SK-N-SH treated with all-trans-retinoic acid at 6 μM for 48 hours (cell line): ENCODE measurements at regions not wholly inside any gene's neighbourhood (a gene's known extent, or its start where the extent isn't known, plus 50 kb on each side); places are given as distances from the start of the nearest gene placed in this dataset.

Experiments
- ATAC-seq: fragments of 200-7000 bp; cut with Tn5 transposase; 3 replicates; pipeline ENCODE4 v1.9.1; 2020; ENCODE audit warnings: mild to moderate bottlenecking, moderate library complexity
- BACH2 ChIP-seq: fragments of 250-450 bp; sonication (Bioruptor Pico); IDR thresholded peaks from 2 replicates; pipeline ENCODE4 v1.9.0; 2021; ENCODE audit warnings: mild to moderate bottlenecking, borderline replicate concordance
- ESRRG ChIP-seq: fragments of 250-450 bp; sonication (Bioruptor Pico); IDR thresholded peaks from 2 replicates; pipeline ENCODE4 v1.6.1; 2021; ENCODE audit warnings: mild to moderate bottlenecking
- GLIS3 ChIP-seq: fragments of 250-450 bp; sonication (Bioruptor Pico); IDR thresholded peaks from 2 replicates; pipeline ENCODE4 v1.5.0; 2020; ENCODE audit warnings: mild to moderate bottlenecking, moderate library complexity
- ISL1 ChIP-seq: fragments of 250-450 bp; sonication (Bioruptor Pico); IDR thresholded peaks from 2 replicates; pipeline ENCODE4 v2.1.2; 2022; ENCODE audit warnings: mild to moderate bottlenecking, moderate library complexity
- OSR1 ChIP-seq: fragments of 250-450 bp; sonication (Bioruptor Pico); IDR thresholded peaks from 2 replicates; pipeline ENCODE4 v1.8.0; 2022; ENCODE audit warnings: moderate library complexity, mild to moderate bottlenecking, inconsistent platforms
- POU6F1 ChIP-seq: fragments of 250-450 bp; sonication (Bioruptor Pico); IDR thresholded peaks from 2 replicates; pipeline ENCODE4 v1.8.0; 2021; ENCODE audit warnings: low read depth, mild to moderate bottlenecking, moderate library complexity, borderline replicate concordance
- PPARA ChIP-seq: fragments of 250-450 bp; sonication (Bioruptor Pico); IDR thresholded peaks from 2 replicates; pipeline ENCODE4 v1.5.0; 2020; ENCODE audit warnings: mild to moderate bottlenecking, borderline replicate concordance
- SNAI2 ChIP-seq: fragments of 250-450 bp; sonication (Bioruptor Pico); IDR thresholded peaks from 2 replicates; pipeline ENCODE4 v1.5.0; 2020; ENCODE audit warnings: mild to moderate bottlenecking, moderate library complexity
- TCF4 ChIP-seq: fragments of 250-450 bp; sonication (Bioruptor Pico); IDR thresholded peaks from 2 replicates; pipeline ENCODE4 v1.8.0; 2021; ENCODE audit warnings: mild to moderate bottlenecking, moderate library complexity, borderline replicate concordance
- TOX ChIP-seq: fragments of 250-450 bp; sonication (Bioruptor Pico); IDR thresholded peaks from 2 replicates; pipeline ENCODE4 v1.8.0; 2021; ENCODE audit warnings: mild to moderate bottlenecking, moderate library complexity, borderline replicate concordance
- TSHZ2 ChIP-seq: fragments of 250-450 bp; sonication (Bioruptor Pico); IDR thresholded peaks from 2 replicates; pipeline ENCODE4 v1.5.0; 2020; ENCODE audit warnings: mild to moderate bottlenecking, moderate library complexity
- ZC3H10 ChIP-seq: fragments of 250-450 bp; sonication (Bioruptor Pico); IDR thresholded peaks from 2 replicates; pipeline ENCODE4 v1.5.1; 2021; ENCODE audit warnings: mild to moderate bottlenecking, moderate library complexity
- ZFP30 ChIP-seq: fragments of 450-650 bp; formaldehyde crosslinking; IDR thresholded peaks from 2 replicates; pipeline ENCODE4 v1.5.0; 2022; ENCODE audit warnings: mild to moderate bottlenecking, moderate library complexity
- ZNF565 ChIP-seq: fragments of 450-650 bp; formaldehyde crosslinking; conservative IDR thresholded peaks from 2 replicates; pipeline ENCODE4 v1.5.0; 2020; ENCODE audit warnings: low read depth, mild to moderate bottlenecking, moderate library complexity
- ZNF70 ChIP-seq: fragments of 450-650 bp; formaldehyde crosslinking; IDR thresholded peaks from 2 replicates; pipeline ENCODE4 v1.5.0; 2020; ENCODE audit warnings: mild to moderate bottlenecking, moderate library complexity
- ZNF8 ChIP-seq: fragments of 450-650 bp; formaldehyde crosslinking; IDR thresholded peaks from 2 replicates; pipeline ENCODE4 v1.5.0; 2020; ENCODE audit warnings: mild to moderate bottlenecking, moderate library complexity
- TF ChIP-seq, protein P1 (sequence below): fragments of 250-450 bp; sonication (Bioruptor Pico); IDR thresholded peaks from 2 replicates; pipeline ENCODE4 v1.5.1; 2020; ENCODE audit warnings: low read depth, mild to moderate bottlenecking, moderate library complexity
- TF ChIP-seq, protein P2 (sequence below): fragments of 250-450 bp; sonication (Bioruptor Pico); IDR thresholded peaks from 2 replicates; pipeline ENCODE4 v1.8.0; 2020; ENCODE audit warnings: mild to moderate bottlenecking, moderate library complexity, borderline replicate concordance
- TF ChIP-seq, protein P3 (sequence below): fragments of 250-450 bp; sonication (Bioruptor Pico); IDR thresholded peaks from 2 replicates; pipeline ENCODE4 v1.5.1; 2021; ENCODE audit warnings: mild to moderate bottlenecking, moderate library complexity

- no peak for ATAC-seq
- no peak for TF ChIP-seq GLIS3 (CRISPR knock-in tag)
- no peak for TF ChIP-seq ZC3H10
- TF ChIP-seq BACH2 (CRISPR knock-in tag), result no peak
- no peak for TF ChIP-seq OSR1 (CRISPR knock-in tag)
- TF ChIP-seq SNAI2 (CRISPR knock-in tag), result no peak
- TF ChIP-seq, protein P1, sequence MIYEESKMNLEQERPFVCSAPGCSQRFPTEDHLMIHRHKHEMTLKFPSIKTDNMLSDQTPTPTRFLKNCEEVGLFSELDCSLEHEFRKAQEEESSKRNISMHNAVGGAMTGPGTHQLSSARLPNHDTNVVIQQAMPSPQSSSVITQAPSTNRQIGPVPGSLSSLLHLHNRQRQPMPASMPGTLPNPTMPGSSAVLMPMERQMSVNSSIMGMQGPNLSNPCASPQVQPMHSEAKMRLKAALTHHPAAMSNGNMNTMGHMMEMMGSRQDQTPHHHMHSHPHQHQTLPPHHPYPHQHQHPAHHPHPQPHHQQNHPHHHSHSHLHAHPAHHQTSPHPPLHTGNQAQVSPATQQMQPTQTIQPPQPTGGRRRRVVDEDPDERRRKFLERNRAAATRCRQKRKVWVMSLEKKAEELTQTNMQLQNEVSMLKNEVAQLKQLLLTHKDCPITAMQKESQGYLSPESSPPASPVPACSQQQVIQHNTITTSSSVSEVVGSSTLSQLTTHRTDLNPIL (CRISPR knock-in tag), result no peak
- TF ChIP-seq PPARA, result no peak
- no peak for TF ChIP-seq TOX (CRISPR knock-in tag)
- TF ChIP-seq TSHZ2, result no peak
- no peak for TF ChIP-seq ZNF70 (CRISPR knock-in tag)
- no peak for TF ChIP-seq ISL1
- TF ChIP-seq, protein P2, sequence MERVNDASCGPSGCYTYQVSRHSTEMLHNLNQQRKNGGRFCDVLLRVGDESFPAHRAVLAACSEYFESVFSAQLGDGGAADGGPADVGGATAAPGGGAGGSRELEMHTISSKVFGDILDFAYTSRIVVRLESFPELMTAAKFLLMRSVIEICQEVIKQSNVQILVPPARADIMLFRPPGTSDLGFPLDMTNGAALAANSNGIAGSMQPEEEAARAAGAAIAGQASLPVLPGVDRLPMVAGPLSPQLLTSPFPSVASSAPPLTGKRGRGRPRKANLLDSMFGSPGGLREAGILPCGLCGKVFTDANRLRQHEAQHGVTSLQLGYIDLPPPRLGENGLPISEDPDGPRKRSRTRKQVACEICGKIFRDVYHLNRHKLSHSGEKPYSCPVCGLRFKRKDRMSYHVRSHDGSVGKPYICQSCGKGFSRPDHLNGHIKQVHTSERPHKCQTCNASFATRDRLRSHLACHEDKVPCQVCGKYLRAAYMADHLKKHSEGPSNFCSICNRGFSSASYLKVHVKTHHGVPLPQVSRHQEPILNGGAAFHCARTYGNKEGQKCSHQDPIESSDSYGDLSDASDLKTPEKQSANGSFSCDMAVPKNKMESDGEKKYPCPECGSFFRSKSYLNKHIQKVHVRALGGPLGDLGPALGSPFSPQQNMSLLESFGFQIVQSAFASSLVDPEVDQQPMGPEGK (CRISPR knock-in tag), result no peak
Measured at GRCh38 chr21:34012640-34013039, 60.7 kb upstream of the MRPS6 start.

DNA sequence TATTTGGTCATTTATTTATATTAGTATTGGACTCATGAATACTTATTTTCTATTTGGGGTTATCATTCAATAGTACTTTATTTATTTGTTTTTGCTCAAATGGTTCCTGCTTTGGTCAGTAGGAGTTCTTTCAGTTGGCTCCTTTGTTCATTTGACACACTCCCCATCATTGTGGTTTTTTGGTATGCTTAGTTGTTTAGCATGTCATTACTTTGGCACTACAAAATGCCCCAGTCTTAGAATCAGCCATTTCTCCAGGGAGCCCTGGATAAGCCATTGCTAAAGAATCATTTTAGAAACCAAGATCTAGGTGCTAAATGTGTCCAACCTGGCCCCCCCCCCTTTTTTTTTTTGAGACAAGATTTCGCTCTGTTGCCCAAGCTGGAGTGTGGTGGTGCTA, 61.7 kb upstream of the MRPS6 start:
- no peak for ATAC-seq
- TF ChIP-seq POU6F1 (CRISPR knock-in tag) (no peak), ZNF565 (CRISPR knock-in tag) (no peak), TCF4 (CRISPR knock-in tag) (no peak), ESRRG (CRISPR knock-in tag) (no peak), OSR1 (CRISPR knock-in tag) (no peak), ZFP30 (no peak), PPARA (no peak), ZC3H10 (no peak), GLIS3 (CRISPR knock-in tag) (no peak), TSHZ2 (no peak), ISL1 (no peak), SNAI2 (CRISPR knock-in tag) (no peak), ZNF8 (CRISPR knock-in tag) (no peak), ZNF70 (CRISPR knock-in tag) (no peak)
- TF ChIP-seq, protein P1 (CRISPR knock-in tag), result no peak
- TF ChIP-seq, protein P3, sequence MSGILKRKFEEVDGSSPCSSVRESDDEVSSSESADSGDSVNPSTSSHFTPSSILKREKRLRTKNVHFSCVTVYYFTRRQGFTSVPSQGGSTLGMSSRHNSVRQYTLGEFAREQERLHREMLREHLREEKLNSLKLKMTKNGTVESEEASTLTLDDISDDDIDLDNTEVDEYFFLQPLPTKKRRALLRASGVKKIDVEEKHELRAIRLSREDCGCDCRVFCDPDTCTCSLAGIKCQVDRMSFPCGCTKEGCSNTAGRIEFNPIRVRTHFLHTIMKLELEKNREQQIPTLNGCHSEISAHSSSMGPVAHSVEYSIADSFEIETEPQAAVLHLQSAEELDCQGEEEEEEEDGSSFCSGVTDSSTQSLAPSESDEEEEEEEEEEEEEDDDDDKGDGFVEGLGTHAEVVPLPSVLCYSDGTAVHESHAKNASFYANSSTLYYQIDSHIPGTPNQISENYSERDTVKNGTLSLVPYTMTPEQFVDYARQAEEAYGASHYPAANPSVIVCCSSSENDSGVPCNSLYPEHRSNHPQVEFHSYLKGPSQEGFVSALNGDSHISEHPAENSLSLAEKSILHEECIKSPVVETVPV, result no peak
- TF ChIP-seq, protein P2 (CRISPR knock-in tag), result no peak
